ENCODE measurements at regions not wholly inside any gene's neighbourhood (a gene's known extent, or its start where the extent isn't known, plus 50 kb on each side); places are given as distances from the start of the nearest gene placed in this dataset.

DNA sequence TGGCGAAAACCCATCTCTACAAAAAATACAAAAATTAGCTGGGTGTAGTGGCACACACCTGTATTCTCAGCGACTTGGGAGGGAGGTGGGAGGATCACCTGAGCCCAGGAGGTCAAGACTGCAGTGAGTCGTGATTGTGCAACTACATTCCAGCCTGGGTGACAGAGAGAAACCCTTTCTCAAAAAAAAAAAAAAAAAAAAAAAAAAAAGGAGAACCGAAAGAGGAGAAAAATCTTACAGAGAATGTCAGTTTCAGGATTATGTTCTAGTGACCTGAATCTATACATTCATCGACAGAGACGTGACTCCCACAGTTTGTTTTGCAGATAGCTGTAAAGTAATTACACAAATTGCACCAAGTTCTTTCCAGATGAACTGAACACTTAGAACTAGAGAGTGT lies 187.8 kb downstream of the FTCDNL1 start:
- no peak for DNase-seq
- Histone ChIP-seq H3K4me3 (ENCODE audit: low read depth, low read length) (no peak overlapping the region), H3K36me3 (no peaks in the 10 kb centered on the region), H3K27me3 (ENCODE audit: insufficient read depth, low read depth, severe bottlenecking) (no peaks in the 10 kb centered on the region), H3K27ac (no peak overlapping the region), H3K9me3 (ENCODE audit: severe bottlenecking) (no peaks in the 10 kb centered on the region)
- TF ChIP-seq CTCF (IDR thresholded peaks at IDR 0.05; ENCODE audit: low read depth, low read length), result no peak

DNA sequence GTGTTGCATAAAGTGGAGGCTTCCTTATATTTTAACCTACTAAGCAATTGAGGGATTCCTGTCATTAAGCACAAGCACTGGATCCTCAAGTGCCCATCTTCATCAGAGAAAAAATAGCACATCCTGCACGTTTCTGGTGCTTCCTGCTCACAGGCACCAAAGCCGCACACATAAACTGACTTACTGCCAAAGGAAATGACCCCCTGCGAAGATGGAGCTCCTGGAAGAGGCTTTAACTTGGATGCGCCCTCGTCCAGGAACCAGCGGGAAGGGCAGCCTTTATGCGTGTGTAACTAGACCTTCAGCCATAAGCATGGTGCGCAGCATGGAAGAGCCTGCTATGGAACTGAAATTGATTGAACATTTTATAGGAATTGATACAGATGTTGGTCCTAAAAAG lies 188.7 kb downstream of the FTCDNL1 start:
- Histone ChIP-seq H3K9me3 (ENCODE audit: severe bottlenecking) (no peaks in the 10 kb centered on the region), H3K4me3 (ENCODE audit: low read depth, low read length) (no peak overlapping the region), H3K27me3 (ENCODE audit: insufficient read depth, low read depth, severe bottlenecking) (no peaks in the 10 kb centered on the region), H3K36me3 (no peaks in the 10 kb centered on the region), H3K27ac (no peak overlapping the region)
- TF ChIP-seq CTCF (IDR thresholded peaks at IDR 0.05; ENCODE audit: low read depth, low read length), result no peak
- no peak for DNase-seq

- Histone ChIP-seq H3K27me3 (ENCODE audit: insufficient read depth, low read depth, severe bottlenecking) (no peaks in the 10 kb centered on the region), H3K4me3 (ENCODE audit: low read depth, low read length) (no peak overlapping the region), H3K9me3 (ENCODE audit: severe bottlenecking) (no peaks in the 10 kb centered on the region), H3K27ac (no peak overlapping the region), H3K36me3 (no peaks in the 10 kb centered on the region)
- no peak for TF ChIP-seq CTCF (IDR thresholded peaks at IDR 0.05; ENCODE audit: low read depth, low read length)
- no peak for DNase-seq
Observed at GRCh38 chr2:199660167-199660566, 190.8 kb downstream of the FTCDNL1 start.

GRCh38 chr2:199659207-199659606 lies 191.8 kb downstream of the FTCDNL1 start:
- no peak for TF ChIP-seq CTCF (IDR thresholded peaks at IDR 0.05; ENCODE audit: low read depth, low read length)
- H3K36me3 ChIP-seq, result no peaks in the 10 kb centered on the region
- H3K27ac ChIP-seq, result no peak overlapping the region
- peak; percentile 43 for DNase-seq
- H3K9me3 ChIP-seq (ENCODE audit: severe bottlenecking), result no peaks in the 10 kb centered on the region
- H3K4me3 ChIP-seq (ENCODE audit: low read depth, low read length), result peak overlapping the region; percentile 44
- H3K27me3 ChIP-seq (ENCODE audit: insufficient read depth, low read depth, severe bottlenecking), result no peaks in the 10 kb centered on the region

DNA sequence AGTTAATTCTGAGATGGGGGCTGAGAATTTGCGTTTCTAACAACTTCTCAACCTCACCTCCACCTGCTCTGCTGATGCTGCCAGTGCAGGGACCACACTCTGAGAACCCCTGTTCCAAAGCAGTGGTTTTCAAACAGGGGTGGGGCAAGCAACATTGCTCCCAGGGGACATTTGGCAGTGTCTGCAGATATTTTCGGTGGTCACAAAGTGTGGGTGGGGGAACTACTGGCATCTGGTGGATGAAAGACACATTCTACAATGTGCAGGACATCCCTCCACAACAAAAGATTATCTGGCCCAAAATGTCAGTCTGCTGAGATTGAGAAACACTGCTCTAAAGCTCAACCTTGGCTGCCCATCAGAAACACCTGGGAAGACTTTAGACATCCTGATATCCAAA lies 188.7 kb upstream of the SATB2 start:
- no peak for DNase-seq
- no peak overlapping the region for H3K27ac ChIP-seq

More for the DNA sequence above, 188.7 kb upstream of the SATB2 start:
- no peak for TF ChIP-seq CTCF (IDR thresholded peaks at IDR 0.05; ENCODE audit: low read depth, low read length)
- H3K4me3 ChIP-seq (ENCODE audit: low read depth, low read length), result no peak overlapping the region
- H3K9me3 ChIP-seq (ENCODE audit: severe bottlenecking), result no peaks in the 10 kb centered on the region
- H3K36me3 ChIP-seq, result no peaks in the 10 kb centered on the region
- no peaks in the 10 kb centered on the region for H3K27me3 ChIP-seq (ENCODE audit: insufficient read depth, low read depth, severe bottlenecking)
